HL-60/S4 treated with phorbol 12-myristate 13-acetate at 8.2 ng/mL for 4 days and 3 days (cell line): ENCODE measurements at regions not wholly inside any gene's neighbourhood (a gene's known extent, or its start where the extent isn't known, plus 50 kb on each side); places are given as distances from the start of the nearest gene placed in this dataset.
"Not testable (repeated sequence)": the region's sequence is repeated elsewhere in the genome, so short reads cannot be mapped to it uniquely, and the experiment has no call there.

ENCODE experiments used
- in situ Hi-C: fragments of 300-500 bp; cut with MboI; formaldehyde crosslinking; loops from 2 replicates; pipeline ENCODE4 v1.15.0; 2022; ENCODE audit warnings: low sequenced_read_pairs

GRCh38 chr2:57402096-57402495 lies 644.5 kb upstream of the VRK2 start:
- in situ Hi-C loops, result no loop called here

- in situ Hi-C loops, result no loop called here
Measured at GRCh38 chr2:57402755-57403154, 643.9 kb upstream of the VRK2 start.

GRCh38 chr2:57407772-57408201 lies 638.8 kb upstream of the VRK2 start:
- in situ Hi-C loops, result no loop called here

GRCh38 chr2:57408587-57408986 lies 638.0 kb upstream of the VRK2 start:
- in situ Hi-C loops, result no loop called here

GRCh38 chr2:57417007-57417406 lies 629.6 kb upstream of the VRK2 start:
- in situ Hi-C loops, result no loop called here

- in situ Hi-C loops, result not testable (repeated sequence)
Measured at GRCh38 chr2:57418859-57419346, 627.7 kb upstream of the VRK2 start.

GRCh38 chr2:57429831-57430230 lies 616.8 kb upstream of the VRK2 start:
- in situ Hi-C loops, result no loop called here

- in situ Hi-C loops, result no loop called here
Measured at GRCh38 chr2:57432528-57432927, 614.1 kb upstream of the VRK2 start.

- in situ Hi-C loops, result no loop called here
Measured at GRCh38 chr2:57434441-57434840, 612.2 kb upstream of the VRK2 start.

- in situ Hi-C loops, result no loop called here
Measured at GRCh38 chr2:57434972-57435371, 611.6 kb upstream of the VRK2 start.

- in situ Hi-C loops, result no loop called here
Measured at GRCh38 chr2:57437077-57437476, 609.5 kb upstream of the VRK2 start.

GRCh38 chr2:57440437-57440836 lies 606.2 kb upstream of the VRK2 start:
- in situ Hi-C loops, result no loop called here

GRCh38 chr2:57443086-57443485 lies 603.5 kb upstream of the VRK2 start:
- in situ Hi-C loops, result no loop called here

- in situ Hi-C loops, result no loop called here
Measured at GRCh38 chr2:57443973-57444521, 602.6 kb upstream of the VRK2 start.

GRCh38 chr2:57444752-57445430 lies 601.7 kb upstream of the VRK2 start:
- in situ Hi-C loops, result no loop called here

GRCh38 chr2:57448816-57449215 lies 597.8 kb upstream of the VRK2 start:
- in situ Hi-C loops, result no loop called here

GRCh38 chr2:57450170-57450569 lies 596.4 kb upstream of the VRK2 start:
- in situ Hi-C loops, result no loop called here

GRCh38 chr2:57452634-57453033 lies 594.0 kb upstream of the VRK2 start:
- in situ Hi-C loops, result no loop called here

- in situ Hi-C loops, result no loop called here
Measured at GRCh38 chr2:57453945-57454344, 592.7 kb upstream of the VRK2 start.

GRCh38 chr2:57460396-57461276 lies 586.0 kb upstream of the VRK2 start:
- in situ Hi-C loops, result no loop called here

- in situ Hi-C loops, result no loop called here
Measured at GRCh38 chr2:57461624-57462023, 585.0 kb upstream of the VRK2 start.

GRCh38 chr2:57465067-57465466 lies 581.5 kb upstream of the VRK2 start:
- in situ Hi-C loops, result no loop called here
